ENCODE measurements at regions not wholly inside any gene's neighbourhood (a gene's known extent, or its start where the extent isn't known, plus 50 kb on each side); places are given as distances from the start of the nearest gene placed in this dataset.

GRCh38 chr9:16118043-16118442 is 565.2 kb downstream of the CCDC171 start:
- Mint-ChIP-seq H3K4me1 (ENCODE audit: low read depth) (no peaks in the 10 kb centered on the region), H3K27me3 (ENCODE audit: low read depth) (no peaks in the 10 kb centered on the region), H3K9me3 (peaks cover 0 to 2% of the 10 kb centered on the region in 2 donors), H3K36me3 (ENCODE audit: insufficient read depth in 2 of 2) (no peaks in the 10 kb centered on the region), H3K4me3 (no peak overlapping the region), H3K27ac (no peak overlapping the region)
- ATAC-seq (replicated peaks in 1 of 2) (no peak), DNase-seq (no peak)

- peaks cover 0 to 2% of the 10 kb centered on the region in 2 donors for H3K9me3 Mint-ChIP-seq
- H3K4me3 Mint-ChIP-seq = no peak overlapping the region
- ATAC-seq (replicated peaks in 1 of 2) (no peak), DNase-seq (no peak)
- no peaks in the 10 kb centered on the region for H3K27me3 Mint-ChIP-seq (ENCODE audit: low read depth)
- no peaks in the 10 kb centered on the region for H3K36me3 Mint-ChIP-seq (ENCODE audit: insufficient read depth in 2 of 2)
- H3K27ac Mint-ChIP-seq = no peak overlapping the region
- no peaks in the 10 kb centered on the region for H3K4me1 Mint-ChIP-seq (ENCODE audit: low read depth)
Measured at GRCh38 chr9:16119261-16120230, 566.7 kb downstream of the CCDC171 start.

GRCh38 chr9:16120231-16120641 is 567.4 kb downstream of the CCDC171 start:
- Mint-ChIP-seq H3K4me3 (no peak overlapping the region), H3K27me3 (ENCODE audit: low read depth) (no peaks in the 10 kb centered on the region), H3K36me3 (ENCODE audit: insufficient read depth in 2 of 2) (peaks cover 0 to under 1% of the 10 kb centered on the region in 2 donors), H3K27ac (no peak overlapping the region), H3K9me3 (peaks cover under 1 to 2% of the 10 kb centered on the region in 2 donors), H3K4me1 (ENCODE audit: low read depth) (peaks cover under 1% of the 10 kb centered on the region)
- ATAC-seq (replicated peaks in 1 of 2) (no peak), DNase-seq (no peak)

- ATAC-seq (replicated peaks in 1 of 2) = no peak
- peaks cover 6% of the 10 kb centered on the region for H3K4me1 Mint-ChIP-seq (ENCODE audit: low read depth)
- H3K27me3 Mint-ChIP-seq (ENCODE audit: low read depth) = no peaks in the 10 kb centered on the region
- H3K27ac Mint-ChIP-seq = no peak overlapping the region
- H3K9me3 Mint-ChIP-seq = peaks cover under 1 to 4% of the 10 kb centered on the region in 2 donors
- H3K36me3 Mint-ChIP-seq (ENCODE audit: insufficient read depth in 2 of 2) = peaks cover 0 to 2% of the 10 kb centered on the region in 2 donors
- no peak for DNase-seq
- no peak overlapping the region for H3K4me3 Mint-ChIP-seq
Measured at GRCh38 chr9:16120727-16121126, 567.9 kb downstream of the CCDC171 start.

GRCh38 chr9:16121168-16121567 is 568.3 kb downstream of the CCDC171 start:
- H3K4me1 Mint-ChIP-seq (ENCODE audit: low read depth) = peaks cover 10% of the 10 kb centered on the region
- H3K27me3 Mint-ChIP-seq (ENCODE audit: low read depth) = no peaks in the 10 kb centered on the region
- peaks cover 0 to 4% of the 10 kb centered on the region in 2 donors for H3K9me3 Mint-ChIP-seq
- H3K36me3 Mint-ChIP-seq (ENCODE audit: insufficient read depth in 2 of 2) = peaks cover 0 to 2% of the 10 kb centered on the region in 2 donors
- no peak for DNase-seq
- H3K4me3 Mint-ChIP-seq = no peak overlapping the region
- ATAC-seq (replicated peaks in 1 of 2) = no peak
- H3K27ac Mint-ChIP-seq = no peak overlapping the region

- Mint-ChIP-seq H3K4me3 (no peak overlapping the region), H3K9me3 (peaks cover 0 to 4% of the 10 kb centered on the region in 2 donors), H3K27me3 (ENCODE audit: low read depth) (no peaks in the 10 kb centered on the region), H3K27ac (no peak overlapping the region), H3K4me1 (ENCODE audit: low read depth) (peaks cover 10% of the 10 kb centered on the region), H3K36me3 (ENCODE audit: insufficient read depth in 2 of 2) (peaks cover 0 to 2% of the 10 kb centered on the region in 2 donors)
- ATAC-seq (replicated peaks in 1 of 2) = no peak
- DNase-seq = no peak
Measured at GRCh38 chr9:16121601-16122286, 568.9 kb downstream of the CCDC171 start.

GRCh38 chr9:16125629-16126028 is 572.8 kb downstream of the CCDC171 start:
- Mint-ChIP-seq H3K27ac (no peak overlapping the region), H3K9me3 (peaks cover 2 to 5% of the 10 kb centered on the region in 2 donors), H3K4me3 (no peak overlapping the region), H3K36me3 (ENCODE audit: insufficient read depth in 2 of 2) (peaks cover 0 to 2% of the 10 kb centered on the region in 2 donors), H3K27me3 (ENCODE audit: low read depth) (peaks cover 5% of the 10 kb centered on the region), H3K4me1 (ENCODE audit: low read depth) (peaks cover 13% of the 10 kb centered on the region)
- ATAC-seq (replicated peaks in 1 of 2) = no peak
- DNase-seq = no peak

GRCh38 chr9:16126042-16126441 is 573.2 kb downstream of the CCDC171 start:
- H3K9me3 Mint-ChIP-seq = peaks cover 2 to 5% of the 10 kb centered on the region in 2 donors
- H3K27me3 Mint-ChIP-seq (ENCODE audit: low read depth) = peaks cover 6% of the 10 kb centered on the region
- peaks cover 0 to 2% of the 10 kb centered on the region in 2 donors for H3K36me3 Mint-ChIP-seq (ENCODE audit: insufficient read depth in 2 of 2)
- ATAC-seq (replicated peaks in 1 of 2) = peak; percentile 61 to 66
- no peak overlapping the region for H3K27ac Mint-ChIP-seq
- no peak overlapping the region for H3K4me3 Mint-ChIP-seq
- no peak for DNase-seq
- peaks cover 13% of the 10 kb centered on the region for H3K4me1 Mint-ChIP-seq (ENCODE audit: low read depth)

GRCh38 chr9:16128003-16128402 is 575.2 kb downstream of the CCDC171 start:
- DNase-seq (no peak), ATAC-seq (replicated peaks in 1 of 2) (no peak)
- Mint-ChIP-seq H3K36me3 (ENCODE audit: insufficient read depth in 2 of 2) (peaks cover 0 to 2% of the 10 kb centered on the region in 2 donors), H3K27ac (no peak overlapping the region), H3K4me3 (no peak overlapping the region), H3K4me1 (ENCODE audit: low read depth) (peaks cover 13% of the 10 kb centered on the region), H3K27me3 (ENCODE audit: low read depth) (peaks cover 6% of the 10 kb centered on the region), H3K9me3 (peaks cover 2 to 5% of the 10 kb centered on the region in 2 donors)

- no peak overlapping the region for H3K27ac Mint-ChIP-seq
- DNase-seq = no peak
- no peak for ATAC-seq (replicated peaks in 1 of 2)
- no peaks in the 10 kb centered on the region for H3K36me3 Mint-ChIP-seq (ENCODE audit: insufficient read depth in 2 of 2)
- H3K4me1 Mint-ChIP-seq (ENCODE audit: low read depth) = peaks cover 4% of the 10 kb centered on the region
- peaks cover 6% of the 10 kb centered on the region for H3K27me3 Mint-ChIP-seq (ENCODE audit: low read depth)
- no peak overlapping the region for H3K4me3 Mint-ChIP-seq
- peaks cover 1 to 2% of the 10 kb centered on the region in 2 donors for H3K9me3 Mint-ChIP-seq
Measured at GRCh38 chr9:16131264-16131663, 578.4 kb downstream of the CCDC171 start.

GRCh38 chr9:16132513-16132912 is 579.7 kb downstream of the CCDC171 start:
- H3K4me1 Mint-ChIP-seq (ENCODE audit: low read depth) = peaks cover 4% of the 10 kb centered on the region
- H3K36me3 Mint-ChIP-seq (ENCODE audit: insufficient read depth in 2 of 2) = no peaks in the 10 kb centered on the region
- DNase-seq (no peak), ATAC-seq (replicated peaks in 1 of 2) (no peak)
- H3K9me3 Mint-ChIP-seq = peaks cover 0 to 1% of the 10 kb centered on the region in 2 donors
- no peak overlapping the region for H3K27ac Mint-ChIP-seq
- no peak overlapping the region for H3K4me3 Mint-ChIP-seq
- peaks cover 6% of the 10 kb centered on the region for H3K27me3 Mint-ChIP-seq (ENCODE audit: low read depth)

- no peak overlapping the region for H3K4me3 Mint-ChIP-seq
- H3K27ac Mint-ChIP-seq = no peak overlapping the region
- ATAC-seq (replicated peaks in 1 of 2) = no peak
Measured at GRCh38 chr9:16133032-16133431, 580.2 kb downstream of the CCDC171 start.

GRCh38 chr9:16133556-16134227 is 580.8 kb downstream of the CCDC171 start:
- DNase-seq (peak; percentile 4 to 15), ATAC-seq (replicated peaks in 1 of 2) (peak; percentile 67 to 71)
- peaks cover 4% of the 10 kb centered on the region for H3K4me1 Mint-ChIP-seq (ENCODE audit: low read depth)
- H3K4me3 Mint-ChIP-seq = no peak overlapping the region
- peaks cover 6% of the 10 kb centered on the region for H3K27me3 Mint-ChIP-seq (ENCODE audit: low read depth)
- H3K27ac Mint-ChIP-seq = no peak overlapping the region
- no peaks in the 10 kb centered on the region for H3K36me3 Mint-ChIP-seq (ENCODE audit: insufficient read depth in 2 of 2)
- H3K9me3 Mint-ChIP-seq = peaks cover 0 to 1% of the 10 kb centered on the region in 2 donors

More at GRCh38 chr9:16133032-16133431, 580.2 kb downstream of the CCDC171 start:
- Mint-ChIP-seq H3K36me3 (ENCODE audit: insufficient read depth in 2 of 2) (no peaks in the 10 kb centered on the region), H3K4me1 (ENCODE audit: low read depth) (peaks cover 4% of the 10 kb centered on the region), H3K27me3 (ENCODE audit: low read depth) (peaks cover 6% of the 10 kb centered on the region), H3K9me3 (peaks cover 0 to 1% of the 10 kb centered on the region in 2 donors)
- DNase-seq = no peak

Measured in activated T-cell treated with anti-CD3 and anti-CD28 coated beads, Interleukin-2, amount 50 U/mL, for 72 hours (primary cell).